Trophoblast cell (in vitro differentiated cells and primary cell): ENCODE measurements at regions not wholly inside any gene's neighbourhood (a gene's known extent, or its start where the extent isn't known, plus 50 kb on each side); places are given as distances from the start of the nearest gene placed in this dataset.
"Not testable (repeated sequence)": the region's sequence is repeated elsewhere in the genome, so short reads cannot be mapped to it uniquely, and the experiment has no call there.

Experiments
- DNase-seq, 2 donors: peaks; one replicate each; pipeline ENCODE4 v3.0.0-alpha.2; 2016
- H2AFZ ChIP-seq: 2 replicates; pipeline ENCODE4 v1.6.1; 2013; ENCODE audit warnings: low read length, moderate library complexity, mild to moderate bottlenecking; ENCODE audit not compliant: insufficient read depth, poor library complexity
- H2AK5ac ChIP-seq: 2 replicates; pipeline ENCODE4 v1.6.1; 2013; ENCODE audit warnings: mild to moderate bottlenecking, low read length
- H2BK120ac ChIP-seq: 2 replicates; pipeline ENCODE4 v1.6.1; 2013; ENCODE audit warnings: low read length, mild to moderate bottlenecking, moderate library complexity; ENCODE audit not compliant: insufficient read depth, poor library complexity
- H2BK12ac ChIP-seq: 2 replicates; pipeline ENCODE4 v1.6.1; 2013; ENCODE audit warnings: mild to moderate bottlenecking, low read length, moderate library complexity
- H2BK5ac ChIP-seq: 2 replicates; pipeline ENCODE4 v1.6.1; 2013; ENCODE audit warnings: low read length, low read depth, moderate library complexity, mild to moderate bottlenecking; ENCODE audit not compliant: poor library complexity
- H3K14ac ChIP-seq: 2 replicates; pipeline ENCODE4 v1.6.1; 2013; ENCODE audit warnings: mild to moderate bottlenecking, low read length
- H3K18ac ChIP-seq: 2 replicates; pipeline ENCODE4 v1.6.1; 2013; ENCODE audit warnings: mild to moderate bottlenecking, low read length
- H3K23ac ChIP-seq: 2 replicates; pipeline ENCODE4 v1.6.1; 2013; ENCODE audit warnings: low read length
- H3K27ac ChIP-seq: 2 replicates; pipeline ENCODE4 v1.5.1; 2013; ENCODE audit warnings: low read depth, mild to moderate bottlenecking, inconsistent platforms, low read length, moderate library complexity
- H3K27me3 ChIP-seq: 2 replicates; pipeline ENCODE4 v1.6.1; 2013; ENCODE audit warnings: inconsistent platforms, mild to moderate bottlenecking, low read length, moderate library complexity; ENCODE audit not compliant: insufficient read depth
- H3K36me3 ChIP-seq, 2 experiments: 1 replicate in 1 of 2; 2 replicates in 1 of 2; pipeline ENCODE4 v1.6.1; 2013; ENCODE audit warnings: low read length in 2 of 2, mild to moderate bottlenecking in 2 of 2, moderate library complexity in 1 of 2; ENCODE audit not compliant: insufficient read depth in 2 of 2, control insufficient read depth in 1 of 2
- H3K4ac ChIP-seq: 2 replicates; pipeline ENCODE4 v1.6.1; 2013; ENCODE audit warnings: low read depth, mild to moderate bottlenecking, low read length, moderate library complexity
- H3K4me1 ChIP-seq, 2 experiments: 1 replicate in 1 of 2; 2 replicates in 1 of 2; pipeline ENCODE4 v1.6.1; 2013; ENCODE audit warnings: low read length in 2 of 2, mild to moderate bottlenecking in 2 of 2, moderate library complexity in 1 of 2; ENCODE audit not compliant: insufficient read depth in 2 of 2, control insufficient read depth in 1 of 2
- H3K4me2 ChIP-seq: 2 replicates; pipeline ENCODE4 v1.6.1; 2013; ENCODE audit warnings: inconsistent platforms, mild to moderate bottlenecking, low read length, moderate library complexity
- H3K4me3 ChIP-seq: 2 replicates; pipeline ENCODE4 v1.5.1; 2013; ENCODE audit warnings: mild to moderate bottlenecking, low read depth, low read length, inconsistent platforms
- H3K79me1 ChIP-seq: one replicate; pipeline ENCODE4 v1.6.1; 2013; ENCODE audit warnings: low read length
- H3K79me2 ChIP-seq: 2 replicates; pipeline ENCODE4 v1.6.1; 2013; ENCODE audit warnings: low read length, mild to moderate bottlenecking; ENCODE audit not compliant: control insufficient read depth, insufficient read depth, poor library complexity
- H3K9ac ChIP-seq: 2 replicates; pipeline ENCODE4 v1.6.1; 2013; ENCODE audit warnings: mild to moderate bottlenecking, low read length
- H3K9me3 ChIP-seq: 2 replicates; pipeline ENCODE4 v1.6.1; 2013; ENCODE audit warnings: low read depth, mild to moderate bottlenecking, control low read depth, inconsistent platforms, low read length; ENCODE audit not compliant: insufficient read depth
- H4K12ac ChIP-seq: 2 replicates; pipeline ENCODE4 v1.6.1; 2013; ENCODE audit warnings: low read depth, mild to moderate bottlenecking, low read length, moderate library complexity
- H4K8ac ChIP-seq: 2 replicates; pipeline ENCODE4 v1.6.1; 2013; ENCODE audit warnings: low read depth, mild to moderate bottlenecking, low read length, moderate library complexity
- H4K91ac ChIP-seq: one replicate; pipeline ENCODE4 v1.6.1; 2013; ENCODE audit warnings: low read depth, mild to moderate bottlenecking, low read length, moderate library complexity
- WGBS: extraction: QIAGEN DNeasy Blood & Tissue Kit; methylation state at CpG from one replicate; pipeline ENCODE4 v1.1.7; 2013; ENCODE audit warnings: missing lambda C conversion rate; ENCODE audit not compliant: insufficient read length, insufficient coverage; ENCODE audit errors: extremely low coverage; 5-methylcytosine and 5-hydroxymethylcytosine counted together

- not testable (repeated sequence) for H3K4me3 ChIP-seq, H3K9ac ChIP-seq, H3K14ac ChIP-seq, H3K23ac ChIP-seq, H2BK120ac ChIP-seq, H4K91ac ChIP-seq, H3K9me3 ChIP-seq, H2AFZ ChIP-seq, DNase-seq, H3K4me1 ChIP-seq, H3K79me2 ChIP-seq, H3K27me3 ChIP-seq, H3K4me2 ChIP-seq, H3K18ac ChIP-seq, H3K79me1 ChIP-seq, H2BK5ac ChIP-seq, H2BK12ac ChIP-seq, H3K4ac ChIP-seq, H2AK5ac ChIP-seq, H4K12ac ChIP-seq, H4K8ac ChIP-seq, H3K27ac ChIP-seq, H3K36me3 ChIP-seq
- WGBS = no CpG with 5 or more reads among the region's 21 CpGs
These were observed 464.6 kb upstream of the ZNG1F start for GRCh38 chr9:41653560-41654340.

GRCh38 chr9:41652800-41653199 lies 463.7 kb upstream of the ZNG1F start:
- not testable (repeated sequence) for H3K23ac ChIP-seq, H3K27ac ChIP-seq, H2BK12ac ChIP-seq, H3K9ac ChIP-seq, H3K9me3 ChIP-seq, H3K36me3 ChIP-seq, H3K79me2 ChIP-seq, H3K14ac ChIP-seq, H2AFZ ChIP-seq, H3K27me3 ChIP-seq, H3K4ac ChIP-seq, H3K79me1 ChIP-seq, H2BK5ac ChIP-seq, H3K18ac ChIP-seq, H3K4me2 ChIP-seq, H4K12ac ChIP-seq, H4K91ac ChIP-seq, H3K4me3 ChIP-seq, H3K4me1 ChIP-seq, H4K8ac ChIP-seq, H2BK120ac ChIP-seq, H2AK5ac ChIP-seq, DNase-seq
- WGBS = no CpG with 5 or more reads among the region's 17 CpGs

DNA sequence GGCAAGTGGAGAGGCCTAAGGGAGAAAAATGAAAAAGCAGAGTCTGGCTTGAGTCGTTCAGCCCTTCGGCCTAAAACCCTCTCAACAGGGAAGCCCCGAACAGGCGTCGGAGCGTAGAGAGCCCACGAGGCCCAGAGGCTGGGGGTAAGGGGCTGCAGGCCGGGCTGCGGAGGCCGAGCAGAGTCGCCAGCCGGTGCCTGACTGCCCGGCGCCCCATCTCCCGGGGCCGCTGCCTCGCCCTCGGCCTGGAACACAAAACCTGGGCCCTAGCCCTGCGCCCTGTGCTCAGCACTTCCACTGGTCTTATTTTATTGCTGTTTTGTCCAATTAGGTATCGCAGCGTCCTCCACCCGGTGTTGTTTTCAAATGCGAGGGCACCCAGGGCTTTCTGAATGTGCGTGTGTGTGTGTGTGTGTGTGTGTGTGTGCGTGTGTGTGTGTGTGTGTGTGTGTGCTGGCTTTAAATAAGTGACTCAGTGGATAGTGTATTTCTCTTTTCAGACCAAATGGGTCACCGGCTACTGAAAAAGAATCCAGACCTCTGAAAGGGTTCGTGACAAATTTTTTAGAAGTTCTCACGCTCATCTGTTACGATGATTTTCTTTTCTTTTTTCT lies 463.1 kb upstream of the ZNG1F start:
- not testable (repeated sequence) for H2AFZ ChIP-seq, H4K8ac ChIP-seq, H3K79me1 ChIP-seq, H3K79me2 ChIP-seq, DNase-seq, H2BK120ac ChIP-seq, H3K9me3 ChIP-seq, H3K36me3 ChIP-seq, H3K23ac ChIP-seq, H4K91ac ChIP-seq, H3K4me1 ChIP-seq, H2BK5ac ChIP-seq, H2AK5ac ChIP-seq, H3K27ac ChIP-seq, H3K4me3 ChIP-seq, H2BK12ac ChIP-seq, H3K9ac ChIP-seq, H3K18ac ChIP-seq, H3K27me3 ChIP-seq, H4K12ac ChIP-seq, H3K14ac ChIP-seq, H3K4me2 ChIP-seq, H3K4ac ChIP-seq
- no CpG with 5 or more reads among the region's 29 CpGs for WGBS

DNA sequence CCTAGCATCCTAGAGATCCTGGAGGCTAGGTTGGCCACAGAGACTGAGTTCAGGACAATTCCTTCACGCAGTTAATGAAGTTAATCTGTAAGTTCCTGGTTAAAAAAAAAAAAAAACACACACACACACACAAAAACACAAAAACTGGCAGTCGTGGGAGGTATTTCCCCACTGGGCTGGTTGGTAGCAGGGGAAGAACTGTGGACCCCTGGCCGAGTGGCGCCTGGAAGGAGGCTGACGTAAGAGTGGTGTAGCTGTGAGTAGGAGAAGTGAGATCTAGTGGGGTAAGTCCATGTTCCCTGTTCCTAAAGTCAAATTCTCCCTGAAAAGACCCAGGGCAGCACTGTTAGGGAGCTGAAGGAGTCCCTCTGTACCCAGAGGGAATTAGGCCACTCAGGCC lies 461.0 kb upstream of the ZNG1F start:
- not testable (repeated sequence) for H3K4me2 ChIP-seq, H4K12ac ChIP-seq, H3K18ac ChIP-seq, H2BK12ac ChIP-seq, H3K4me1 ChIP-seq, H2AFZ ChIP-seq, DNase-seq, H2BK5ac ChIP-seq, H3K36me3 ChIP-seq, H3K14ac ChIP-seq, H3K27me3 ChIP-seq, H4K91ac ChIP-seq, H2AK5ac ChIP-seq, H4K8ac ChIP-seq, H3K9ac ChIP-seq, H3K4ac ChIP-seq, H3K79me2 ChIP-seq, H3K4me3 ChIP-seq, H3K27ac ChIP-seq, H3K9me3 ChIP-seq, H2BK120ac ChIP-seq, H3K79me1 ChIP-seq, H3K23ac ChIP-seq
- no CpG with 5 or more reads among the region's 5 CpGs for WGBS
